Caco-2 (cell line): ENCODE measurements at regions not wholly inside any gene's neighbourhood (a gene's known extent, or its start where the extent isn't known, plus 50 kb on each side); places are given as distances from the start of the nearest gene placed in this dataset.

Source experiments
- BruUV-seq: library from RNA; stranded (reverse); fragments of 400-500 nt; replicated peaks from 2 replicates; lab custom pipeline; 2021; lab: Mats Ljungman, UMichigan
- CTCF ChIA-PET: fragments of 300-600 bp; sonication (Branson Sonifier 250); formaldehyde crosslinking; loops from one replicate; lab custom pipeline; 2022; ENCODE audit warnings: antibody characterized with exemption; lab: Charles Lee
- POLR2A ChIA-PET: fragments of 300-600 bp; sonication (Branson Sonifier 250); formaldehyde crosslinking; loops from one replicate; lab custom pipeline; 2022; ENCODE audit warnings: antibody characterized with exemption; lab: Charles Lee
- DNase-seq, 2 experiments: peaks; one replicate each; pipeline versions ENCODE4 v3.0.0 to v3.0.0-alpha.2; 2020 to 2022
- H3K27me3 ChIP-seq: replicated peaks from 2 replicates; pipeline ENCODE4 v1.6.0; 2011; ENCODE audit warnings: low read length; ENCODE audit not compliant: control insufficient read depth, insufficient read depth
- H3K36me3 ChIP-seq: 2 replicates; pipeline ENCODE4 v1.5.1; 2011; ENCODE audit warnings: low read length; ENCODE audit not compliant: control insufficient read depth, insufficient read depth
- H3K4me1 ChIP-seq: fragments of 250-450 bp; sonication (Bioruptor Pico); 2 replicates; pipeline ENCODE4 v1.5.1; 2020; ENCODE audit warnings: mild to moderate bottlenecking
- H3K4me3 ChIP-seq: 2 replicates; pipeline ENCODE4 v1.5.1; 2011; ENCODE audit warnings: low read depth, mild to moderate bottlenecking, control low read depth, low read length
- H3K9me3 ChIP-seq: fragments of 250-450 bp; sonication (Bioruptor Pico); 2 replicates; pipeline ENCODE4 v1.5.1; 2020; ENCODE audit warnings: mild to moderate bottlenecking, moderate library complexity
- H3K27ac Mint-ChIP-seq: one replicate; pipeline ENCODE4 v1.8.0; 2022; ENCODE audit warnings: mixed read lengths; ENCODE audit not compliant: unreplicated experiment
- H3K27me3 Mint-ChIP-seq: one replicate; pipeline ENCODE4 v1.8.0; 2022; ENCODE audit warnings: mixed read lengths; ENCODE audit not compliant: insufficient read depth, unreplicated experiment
- H3K36me3 Mint-ChIP-seq: one replicate; pipeline ENCODE4 v1.8.0; 2022; ENCODE audit warnings: mild to moderate bottlenecking, mixed read lengths; ENCODE audit not compliant: insufficient read depth, unreplicated experiment
- H3K4me1 Mint-ChIP-seq: one replicate; pipeline ENCODE4 v1.8.0; 2022; ENCODE audit warnings: low read depth, mixed read lengths; ENCODE audit not compliant: unreplicated experiment
- H3K4me3 Mint-ChIP-seq: one replicate; pipeline ENCODE4 v1.8.0; 2022; ENCODE audit warnings: mild to moderate bottlenecking, moderate library complexity, mixed read lengths; ENCODE audit not compliant: unreplicated experiment
- H3K9me3 Mint-ChIP-seq: one replicate; pipeline ENCODE4 v1.8.0; 2022; ENCODE audit warnings: mixed read lengths; ENCODE audit not compliant: unreplicated experiment
- intact Hi-C: fragments of 100-400 bp; cut with micrococcal nuclease; formaldehyde crosslinking; loops from one replicate; pipeline ENCODE4 v1.10.0; 2022; ENCODE audit not compliant: unreplicated experiment
- TF ChIP-seq, protein P1 (sequence below), 2 experiments: fragments of 200-600 bp in 1 of 2; IDR thresholded peaks; 1 replicate in 1 of 2; 2 replicates in 1 of 2; pipeline versions ENCODE4 v1.5.1 to v1.8.0; 2011 to 2022; ENCODE audit warnings: antibody characterized with exemption in 1 of 2, control low read depth in 1 of 2, inconsistent platforms in 1 of 2, low read depth in 1 of 2, low read length in 1 of 2, mild to moderate bottlenecking in 1 of 2, moderate library complexity in 1 of 2; ENCODE audit not compliant: insufficient read depth in 1 of 2, severe bottlenecking in 1 of 2, unreplicated experiment in 1 of 2

DNA sequence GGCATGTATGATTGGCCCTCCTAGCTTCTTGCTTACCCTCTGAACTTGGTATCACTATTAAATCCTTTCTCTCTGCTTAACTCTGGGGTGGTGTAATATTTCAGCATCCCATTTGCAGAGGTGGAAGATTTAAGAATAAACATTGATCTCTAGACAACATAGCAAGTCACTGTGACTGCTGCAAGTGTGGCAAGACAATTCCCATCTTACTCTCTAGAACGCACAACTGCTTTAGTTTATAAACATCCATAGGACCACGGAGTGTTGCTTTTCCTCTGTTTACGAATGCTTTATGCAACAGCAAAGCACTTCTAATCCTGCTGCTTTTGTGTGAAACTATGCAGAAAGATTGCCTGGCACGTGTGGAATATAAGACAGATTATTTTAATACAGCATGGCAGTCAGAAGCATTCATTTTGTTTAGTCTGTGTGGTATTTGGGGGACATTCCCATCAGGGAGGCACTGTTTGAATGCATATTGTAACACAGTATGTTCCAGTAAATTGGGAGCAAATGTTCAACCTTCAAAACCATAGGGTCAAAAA is 338.9 kb upstream of the TMCO5A start:
- no TSS peak for BruUV-seq
- H3K36me3 Mint-ChIP-seq = no peaks in the 10 kb centered on the region
- intact Hi-C loops = no loop called here
- peaks cover 9% of the 10 kb centered on the region for H3K27me3 Mint-ChIP-seq
- H3K27ac Mint-ChIP-seq = no peak overlapping the region
- no peak overlapping the region for H3K4me3 ChIP-seq
- no peaks in the 10 kb centered on the region for H3K36me3 ChIP-seq
- POLR2A ChIA-PET = no interaction called here
- no peaks in the 10 kb centered on the region for H3K4me1 Mint-ChIP-seq
- no peak overlapping the region for H3K4me3 Mint-ChIP-seq
- H3K9me3 Mint-ChIP-seq = no peaks in the 10 kb centered on the region
- no peaks in the 10 kb centered on the region for H3K4me1 ChIP-seq
- CTCF ChIA-PET = no interaction called here
- TF ChIP-seq, protein P1, sequence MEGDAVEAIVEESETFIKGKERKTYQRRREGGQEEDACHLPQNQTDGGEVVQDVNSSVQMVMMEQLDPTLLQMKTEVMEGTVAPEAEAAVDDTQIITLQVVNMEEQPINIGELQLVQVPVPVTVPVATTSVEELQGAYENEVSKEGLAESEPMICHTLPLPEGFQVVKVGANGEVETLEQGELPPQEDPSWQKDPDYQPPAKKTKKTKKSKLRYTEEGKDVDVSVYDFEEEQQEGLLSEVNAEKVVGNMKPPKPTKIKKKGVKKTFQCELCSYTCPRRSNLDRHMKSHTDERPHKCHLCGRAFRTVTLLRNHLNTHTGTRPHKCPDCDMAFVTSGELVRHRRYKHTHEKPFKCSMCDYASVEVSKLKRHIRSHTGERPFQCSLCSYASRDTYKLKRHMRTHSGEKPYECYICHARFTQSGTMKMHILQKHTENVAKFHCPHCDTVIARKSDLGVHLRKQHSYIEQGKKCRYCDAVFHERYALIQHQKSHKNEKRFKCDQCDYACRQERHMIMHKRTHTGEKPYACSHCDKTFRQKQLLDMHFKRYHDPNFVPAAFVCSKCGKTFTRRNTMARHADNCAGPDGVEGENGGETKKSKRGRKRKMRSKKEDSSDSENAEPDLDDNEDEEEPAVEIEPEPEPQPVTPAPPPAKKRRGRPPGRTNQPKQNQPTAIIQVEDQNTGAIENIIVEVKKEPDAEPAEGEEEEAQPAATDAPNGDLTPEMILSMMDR (IDR thresholded peaks at IDR 0.05; ENCODE audit: insufficient read depth in 1 of 2, low read depth in 1 of 2, low read length in 1 of 2, severe bottlenecking in 1 of 2, unreplicated experiment in 1 of 2) = no peak
- no peaks in the 10 kb centered on the region for H3K27me3 ChIP-seq
- DNase-seq = no peak
- H3K9me3 ChIP-seq = no peaks in the 10 kb centered on the region

DNA sequence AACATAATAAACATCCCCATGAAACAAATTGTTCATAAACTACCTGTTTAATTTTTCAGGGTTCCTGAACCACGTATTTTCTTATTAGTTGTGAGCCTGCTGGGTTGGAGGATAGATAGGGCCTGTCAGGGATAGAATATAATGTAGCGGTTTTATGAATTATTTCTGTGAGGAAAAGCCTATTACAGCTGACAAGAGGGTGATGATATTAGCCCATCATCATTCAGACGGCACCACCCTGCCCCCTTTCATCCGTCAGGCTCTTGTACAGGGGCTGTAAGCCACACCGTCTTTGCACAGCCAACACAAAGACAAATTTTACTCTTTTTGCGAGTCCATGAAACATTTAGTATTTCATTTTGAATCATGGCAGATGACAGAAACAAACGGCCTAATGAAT is 335.3 kb upstream of the TMCO5A start:
- H3K27ac Mint-ChIP-seq = no peak overlapping the region
- H3K36me3 Mint-ChIP-seq = no peaks in the 10 kb centered on the region
- Histone ChIP-seq H3K9me3 (no peaks in the 10 kb centered on the region), H3K27me3 (no peaks in the 10 kb centered on the region), H3K36me3 (no peaks in the 10 kb centered on the region), H3K4me1 (no peaks in the 10 kb centered on the region), H3K4me3 (no peak overlapping the region)
- ChIA-PET CTCF (no interaction called here), POLR2A (no interaction called here)
- no peaks in the 10 kb centered on the region for H3K4me1 Mint-ChIP-seq
- TF ChIP-seq, protein P1 (IDR thresholded peaks at IDR 0.05; ENCODE audit: insufficient read depth in 1 of 2, low read depth in 1 of 2, low read length in 1 of 2, severe bottlenecking in 1 of 2, unreplicated experiment in 1 of 2) = no peak
- no peak for DNase-seq
- no TSS peak for BruUV-seq
- H3K9me3 Mint-ChIP-seq = no peaks in the 10 kb centered on the region
- H3K4me3 Mint-ChIP-seq = no peak overlapping the region
- H3K27me3 Mint-ChIP-seq = peaks cover 10% of the 10 kb centered on the region
- intact Hi-C loops = no loop called here

DNA sequence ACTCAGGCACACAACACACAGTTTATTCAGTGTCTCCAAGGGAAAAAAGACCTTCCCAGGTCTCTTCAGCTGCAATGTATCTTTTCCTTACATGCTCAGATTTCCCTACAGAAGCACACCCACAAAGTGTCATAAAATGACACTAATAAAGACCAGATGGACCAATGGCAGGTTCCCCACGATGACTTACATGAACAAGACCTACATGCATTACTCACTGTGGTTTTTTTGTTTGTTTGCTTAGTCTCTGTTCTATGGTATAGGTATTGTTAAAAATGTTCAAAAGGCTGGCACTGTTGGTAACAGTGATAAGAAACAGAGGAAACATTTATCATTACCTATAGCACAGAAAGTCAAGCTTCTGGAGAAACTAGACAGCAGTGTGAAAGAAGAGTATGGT is 318.2 kb upstream of the TMCO5A start:
- H3K9me3 Mint-ChIP-seq = no peaks in the 10 kb centered on the region
- no peak overlapping the region for H3K4me3 ChIP-seq
- no TSS peak for BruUV-seq
- no peaks in the 10 kb centered on the region for H3K4me1 Mint-ChIP-seq
- H3K4me3 Mint-ChIP-seq = no peak overlapping the region
- intact Hi-C loops = no loop called here
- TF ChIP-seq, protein P1 (IDR thresholded peaks at IDR 0.05; ENCODE audit: insufficient read depth in 1 of 2, low read depth in 1 of 2, low read length in 1 of 2, severe bottlenecking in 1 of 2, unreplicated experiment in 1 of 2) = no peak
- CTCF ChIA-PET = no interaction called here
- H3K36me3 Mint-ChIP-seq = no peaks in the 10 kb centered on the region
- H3K27me3 ChIP-seq = no peaks in the 10 kb centered on the region
- H3K36me3 ChIP-seq = no peaks in the 10 kb centered on the region
- no peaks in the 10 kb centered on the region for H3K4me1 ChIP-seq
- POLR2A ChIA-PET = no interaction called here
- H3K27ac Mint-ChIP-seq = no peak overlapping the region
- DNase-seq = no peak
- no peaks in the 10 kb centered on the region for H3K9me3 ChIP-seq
- peaks cover 3% of the 10 kb centered on the region for H3K27me3 Mint-ChIP-seq
